HS-27A (cell line): ENCODE measurements at regions not wholly inside any gene's neighbourhood (a gene's known extent, or its start where the extent isn't known, plus 50 kb on each side); places are given as distances from the start of the nearest gene placed in this dataset.

Experiments used
- DNase-seq: peaks from one replicate; pipeline ENCODE4 v3.0.0-alpha.2; 2012; ENCODE audit warnings: low read depth, missing footprints

- peak; percentile 51 for DNase-seq
These were observed 364.7 kb upstream of the DYNLRB2 start for GRCh38 chr16:80176114-80176513.

GRCh38 chr16:80175011-80175410 lies 365.8 kb upstream of the DYNLRB2 start:
- no peak for DNase-seq

- DNase-seq: peak; percentile 49
These were observed 366.4 kb upstream of the DYNLRB2 start for GRCh38 chr16:80174416-80174815.

GRCh38 chr16:80171746-80172145 lies 369.0 kb upstream of the DYNLRB2 start:
- DNase-seq: no peak

GRCh38 chr16:80171199-80171598 lies 369.6 kb upstream of the DYNLRB2 start:
- DNase-seq: no peak

GRCh38 chr16:80167657-80168390 lies 373.0 kb upstream of the DYNLRB2 start:
- DNase-seq: no peak

- no peak for DNase-seq
These were observed 374.7 kb upstream of the DYNLRB2 start for GRCh38 chr16:80166082-80166481.

GRCh38 chr16:80164966-80165550 lies 375.7 kb upstream of the DYNLRB2 start:
- DNase-seq: no peak

- DNase-seq: no peak
These were observed 377.5 kb upstream of the DYNLRB2 start for GRCh38 chr16:80163339-80163738.

- DNase-seq: no peak
These were observed 378.7 kb upstream of the DYNLRB2 start for GRCh38 chr16:80161799-80162739.

GRCh38 chr16:80158766-80159165 lies 382.0 kb upstream of the DYNLRB2 start:
- no peak for DNase-seq

GRCh38 chr16:80151722-80152111 lies 389.1 kb upstream of the DYNLRB2 start:
- DNase-seq: no peak

GRCh38 chr16:80150978-80151721 lies 389.6 kb upstream of the DYNLRB2 start:
- DNase-seq: no peak

GRCh38 chr16:80148826-80149225 lies 392.0 kb upstream of the DYNLRB2 start:
- DNase-seq: no peak

- DNase-seq: no peak
These were observed 393.7 kb upstream of the DYNLRB2 start for GRCh38 chr16:80147026-80147655.

- no peak for DNase-seq
These were observed 396.6 kb upstream of the DYNLRB2 start for GRCh38 chr16:80144191-80144590.

- no peak for DNase-seq
These were observed 397.9 kb upstream of the DYNLRB2 start for GRCh38 chr16:80142940-80143339.

GRCh38 chr16:80142281-80142680 lies 398.5 kb upstream of the DYNLRB2 start:
- DNase-seq: no peak

GRCh38 chr16:80129791-80130190 lies 411.0 kb upstream of the DYNLRB2 start:
- DNase-seq: no peak

GRCh38 chr16:80125677-80126076 lies 415.1 kb upstream of the DYNLRB2 start:
- DNase-seq: no peak

- DNase-seq: no peak
These were observed 417.6 kb upstream of the DYNLRB2 start for GRCh38 chr16:80123189-80123588.

GRCh38 chr16:80122115-80122514 lies 418.7 kb upstream of the DYNLRB2 start:
- no peak for DNase-seq
